ENCODE measurements at regions not wholly inside any gene's neighbourhood (a gene's known extent, or its start where the extent isn't known, plus 50 kb on each side); places are given as distances from the start of the nearest gene placed in this dataset.

- no peak overlapping the region for H3K4me3 ChIP-seq (ENCODE audit: low read length)
- no peak for TF ChIP-seq CTCF (conservative IDR thresholded peaks at IDR 0.05; ENCODE audit: low read length)
- no peak for DNase-seq (ENCODE audit: low read depth)
Observed at GRCh38 chr3:65193531-65193930, 505.7 kb upstream of the ADAMTS9 start.

DNA sequence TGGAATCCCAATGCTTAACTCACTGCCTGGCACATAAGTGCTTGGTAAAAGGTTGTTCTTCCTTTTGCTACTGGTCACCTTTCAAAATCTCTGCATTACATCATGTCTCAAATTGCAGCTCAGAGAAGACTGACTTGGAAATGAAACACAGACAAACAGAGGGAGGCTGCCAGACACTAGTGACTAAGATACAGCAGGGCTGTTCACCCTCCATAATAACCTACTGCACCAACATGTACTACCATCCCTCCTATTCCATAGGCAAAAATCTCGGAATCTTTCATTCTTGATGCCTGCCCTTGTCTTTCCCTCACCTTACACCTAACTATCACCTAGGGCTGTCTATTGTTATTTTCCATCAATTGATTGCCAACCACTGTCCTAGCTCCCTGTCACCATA, 502.3 kb upstream of the ADAMTS9 start:
- H3K4me3 ChIP-seq (ENCODE audit: low read length) = no peak overlapping the region
- no peak for TF ChIP-seq CTCF (conservative IDR thresholded peaks at IDR 0.05; ENCODE audit: low read length)
- DNase-seq (ENCODE audit: low read depth) = no peak

- DNase-seq (ENCODE audit: low read depth) = no peak
- H3K4me3 ChIP-seq (ENCODE audit: low read length) = no peak overlapping the region
- TF ChIP-seq CTCF (conservative IDR thresholded peaks at IDR 0.05; ENCODE audit: low read length) = no peak
Observed at GRCh38 chr3:65186268-65186667, 498.5 kb upstream of the ADAMTS9 start.

DNA sequence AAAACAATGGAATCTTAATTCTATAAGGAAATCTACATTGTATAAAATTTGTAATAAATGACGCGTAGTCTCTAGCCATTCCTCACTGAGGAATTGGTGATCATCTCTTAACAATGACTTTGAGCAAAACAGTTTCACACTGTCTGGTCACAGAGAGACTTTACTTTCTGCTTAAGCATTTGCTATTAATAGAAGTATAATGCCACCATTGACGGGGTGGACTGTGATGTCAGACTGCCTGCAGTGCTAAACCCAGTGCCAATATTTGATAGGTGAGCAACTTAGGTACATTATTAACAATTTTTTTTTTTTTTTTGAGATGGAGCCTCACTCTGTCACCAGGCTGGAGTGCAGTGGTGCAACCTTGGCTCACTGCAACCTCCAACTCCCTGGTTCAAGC, 494.9 kb upstream of the ADAMTS9 start:
- no peak for DNase-seq (ENCODE audit: low read depth)
- H3K4me3 ChIP-seq (ENCODE audit: low read length) = no peak overlapping the region
- no peak for TF ChIP-seq CTCF (conservative IDR thresholded peaks at IDR 0.05; ENCODE audit: low read length)

DNA sequence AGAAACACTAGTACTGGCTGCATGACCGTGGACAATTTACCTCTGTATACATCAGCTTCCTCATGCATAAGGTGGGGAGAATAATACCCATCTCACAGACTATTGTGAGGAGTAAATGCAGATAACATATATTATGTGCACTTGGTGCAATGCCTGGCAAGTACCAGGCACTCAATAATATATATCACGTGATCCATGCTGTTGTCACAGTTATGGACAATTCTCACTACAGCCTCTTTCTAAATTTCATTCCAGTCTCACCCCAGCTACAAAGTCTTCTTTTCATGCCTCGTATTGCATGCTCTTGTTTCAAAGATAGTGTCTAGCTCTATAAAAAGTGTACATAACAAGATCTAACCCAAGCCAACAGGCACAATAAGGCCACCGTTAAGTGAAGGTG, 494.3 kb upstream of the ADAMTS9 start:
- no peak for TF ChIP-seq CTCF (conservative IDR thresholded peaks at IDR 0.05; ENCODE audit: low read length)
- no peak for DNase-seq (ENCODE audit: low read depth)
- no peak overlapping the region for H3K4me3 ChIP-seq (ENCODE audit: low read length)

DNA sequence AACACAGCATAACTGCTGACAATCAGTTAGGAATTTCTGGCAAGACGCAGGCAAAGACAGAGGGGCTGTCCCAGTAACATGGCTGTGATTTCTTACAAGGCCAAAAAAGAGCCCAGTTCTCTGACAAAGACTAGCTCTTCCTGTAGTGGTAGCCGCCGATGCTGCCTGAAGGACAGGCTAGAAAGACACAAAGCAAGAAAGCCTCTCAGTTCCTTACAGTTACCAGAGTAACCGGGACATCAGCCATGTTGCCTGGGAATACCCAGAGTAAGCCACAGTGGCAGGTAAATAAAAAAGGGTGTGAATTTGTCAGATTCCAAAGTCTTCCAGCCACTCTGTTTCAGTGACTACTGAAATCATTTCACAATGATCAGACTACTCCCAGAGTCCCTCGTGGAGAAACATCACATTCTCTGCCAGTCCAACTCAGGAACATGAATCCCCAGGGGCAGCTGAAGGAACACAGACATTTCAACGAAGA, 493.6 kb upstream of the ADAMTS9 start:
- peak; percentile 4 for DNase-seq (ENCODE audit: low read depth)
- no peak overlapping the region for H3K4me3 ChIP-seq (ENCODE audit: low read length)
- TF ChIP-seq CTCF (conservative IDR thresholded peaks at IDR 0.05; ENCODE audit: low read length) = no peak

DNA sequence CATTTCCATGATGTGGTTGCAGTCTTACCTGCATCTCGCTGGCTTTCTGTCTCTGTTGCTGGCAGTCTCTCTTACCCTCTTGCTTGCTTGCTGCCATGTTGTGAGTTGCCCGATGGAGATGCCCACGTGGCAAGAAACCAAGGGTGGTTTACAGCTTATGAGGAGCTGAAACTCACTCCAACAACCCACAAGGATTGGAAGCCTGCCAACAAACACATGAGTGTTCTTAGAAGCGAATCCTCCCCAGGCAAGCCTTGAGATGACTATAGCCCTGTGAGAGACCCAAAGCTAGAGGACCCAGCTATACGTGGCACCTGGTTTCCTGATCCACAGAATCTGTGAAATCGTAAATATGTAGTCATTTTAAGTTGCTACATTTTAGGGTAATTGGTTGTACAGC, 490.9 kb upstream of the ADAMTS9 start:
- TF ChIP-seq CTCF (conservative IDR thresholded peaks at IDR 0.05; ENCODE audit: low read length) = no peak
- no peak overlapping the region for H3K4me3 ChIP-seq (ENCODE audit: low read length)
- no peak for DNase-seq (ENCODE audit: low read depth)

Measured in AG10803 (cell line).